HUDEP-2 (cell line): ENCODE measurements at regions not wholly inside any gene's neighbourhood (a gene's known extent, or its start where the extent isn't known, plus 50 kb on each side); places are given as distances from the start of the nearest gene placed in this dataset.

ENCODE experiments used
- DNase-seq, 76 experiments: peaks; one replicate each; lab custom pipeline; 2025; ENCODE audit not compliant: unreplicated experiment in 76 of 76; lab: John Stamatoyannopoulos, UW

DNA sequence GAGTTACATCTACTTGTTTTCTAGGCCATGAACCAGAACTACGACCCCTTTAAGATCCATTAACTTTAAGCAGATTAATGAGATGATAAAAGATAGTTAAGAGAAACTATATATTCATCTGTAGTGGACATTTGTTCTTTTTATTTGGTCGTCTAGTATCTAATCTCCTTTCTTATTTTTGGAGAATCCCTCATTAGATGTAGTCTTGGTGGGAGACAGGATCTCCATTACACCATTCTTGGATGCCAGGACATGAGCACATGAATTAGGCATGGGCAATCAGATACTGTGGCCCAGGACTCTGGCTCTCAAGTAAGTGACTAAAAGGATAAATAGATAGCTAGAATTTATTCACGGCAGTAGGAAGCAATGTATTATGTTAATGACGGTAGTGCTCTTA, 245.0 kb downstream of the ATP23 start:
- DNase-seq = no peak

DNA sequence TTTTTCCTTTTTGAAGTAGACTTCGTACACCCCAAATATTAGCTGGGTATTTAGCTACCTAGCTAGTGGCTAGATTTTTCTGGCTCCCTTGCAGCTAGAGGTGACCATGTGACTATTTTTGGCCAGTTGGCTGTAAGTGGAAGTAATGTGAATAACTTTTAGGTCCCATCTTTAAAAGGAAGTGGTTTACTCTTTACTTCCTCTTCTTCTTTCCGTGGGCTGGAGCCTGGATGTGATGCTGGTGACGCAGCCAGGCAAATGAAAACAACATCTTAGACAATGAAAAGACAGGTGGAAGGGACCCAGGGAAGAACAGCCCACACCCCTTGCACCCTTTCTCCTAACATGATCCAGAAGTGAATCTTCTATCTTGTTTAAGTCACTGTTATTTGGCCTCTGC, 245.5 kb downstream of the ATP23 start:
- no peak for DNase-seq

GRCh38 chr12:58189030-58189429, 247.7 kb downstream of the ATP23 start:
- no peak for DNase-seq

GRCh38 chr12:58189893-58190292, 248.5 kb downstream of the ATP23 start:
- DNase-seq = no peak

GRCh38 chr12:58190618-58191017, 249.3 kb downstream of the ATP23 start:
- DNase-seq = no peak

GRCh38 chr12:58196971-58197370, 255.6 kb downstream of the ATP23 start:
- DNase-seq = no peak

- no peak for DNase-seq
Measured at GRCh38 chr12:58202933-58203718, 261.8 kb downstream of the ATP23 start.

- no peak for DNase-seq
Measured at GRCh38 chr12:58204071-58204470, 262.7 kb downstream of the ATP23 start.

DNA sequence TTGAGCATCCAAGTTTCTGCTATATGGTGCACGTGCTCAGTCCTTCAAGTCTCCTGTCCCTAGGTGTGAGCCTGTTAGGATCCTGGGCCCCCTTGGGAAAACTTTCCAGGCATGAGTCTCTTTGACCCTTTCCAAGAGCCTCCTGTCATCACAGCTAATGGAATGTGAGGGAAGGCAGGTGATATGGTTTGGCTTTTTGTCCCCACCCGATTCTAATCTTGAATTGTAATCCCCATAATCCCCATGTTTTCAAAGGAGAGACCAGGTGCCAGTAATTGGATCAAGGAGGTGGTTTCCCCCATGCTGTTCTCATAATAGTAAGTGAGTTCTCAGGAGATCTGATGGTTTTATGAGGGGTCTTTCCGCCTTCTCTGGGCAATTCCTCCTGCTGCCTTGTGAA, 265.5 kb downstream of the ATP23 start:
- no peak for DNase-seq

GRCh38 chr12:58211211-58211610, 269.8 kb downstream of the ATP23 start:
- DNase-seq = no peak

DNA sequence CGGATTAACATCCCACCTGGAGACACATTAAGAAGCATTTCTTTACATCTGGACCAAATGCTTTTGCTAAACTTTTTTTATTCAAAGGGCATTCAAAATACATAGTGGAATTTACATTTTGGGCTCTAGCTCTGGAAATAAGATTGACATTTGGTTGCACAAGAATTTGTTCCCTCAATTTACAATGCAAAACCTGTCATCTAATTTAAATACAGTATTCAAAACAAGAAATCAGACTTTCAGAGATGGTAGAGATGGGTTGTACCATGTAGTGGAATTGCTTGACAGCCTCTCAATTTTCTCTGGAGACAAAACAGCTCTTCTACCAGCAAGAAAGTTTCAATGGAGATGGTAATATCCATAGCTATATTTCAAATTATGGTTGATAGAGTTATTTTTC, 275.8 kb downstream of the ATP23 start:
- no peak for DNase-seq

DNA sequence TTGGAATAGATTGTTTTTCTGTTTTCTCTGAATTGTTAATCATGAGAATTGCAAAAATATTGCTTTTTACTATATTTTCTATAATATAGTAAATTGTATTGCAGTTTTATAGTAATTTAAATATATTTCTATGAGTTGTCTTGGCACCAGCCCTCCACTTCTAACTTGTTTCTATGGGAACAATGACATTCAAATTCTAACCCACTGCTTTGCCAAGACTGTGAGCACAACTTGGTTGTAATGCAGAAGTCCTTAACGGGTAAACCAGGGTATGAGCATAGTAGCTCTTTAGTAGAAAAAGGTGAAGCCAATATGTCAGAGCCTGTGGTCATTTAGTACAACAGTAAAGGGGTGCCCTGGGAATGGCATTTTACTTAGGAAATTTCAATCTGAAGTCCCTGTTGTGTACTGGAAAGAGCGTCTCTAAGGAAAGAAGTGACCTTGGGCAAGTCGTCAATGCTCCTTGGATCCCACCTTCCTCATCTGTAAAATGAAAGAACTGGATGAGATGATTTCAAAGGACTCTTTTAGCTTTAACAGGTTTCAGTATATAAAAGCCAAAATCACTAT, 283.3 kb downstream of the ATP23 start:
- DNase-seq = no peak

DNA sequence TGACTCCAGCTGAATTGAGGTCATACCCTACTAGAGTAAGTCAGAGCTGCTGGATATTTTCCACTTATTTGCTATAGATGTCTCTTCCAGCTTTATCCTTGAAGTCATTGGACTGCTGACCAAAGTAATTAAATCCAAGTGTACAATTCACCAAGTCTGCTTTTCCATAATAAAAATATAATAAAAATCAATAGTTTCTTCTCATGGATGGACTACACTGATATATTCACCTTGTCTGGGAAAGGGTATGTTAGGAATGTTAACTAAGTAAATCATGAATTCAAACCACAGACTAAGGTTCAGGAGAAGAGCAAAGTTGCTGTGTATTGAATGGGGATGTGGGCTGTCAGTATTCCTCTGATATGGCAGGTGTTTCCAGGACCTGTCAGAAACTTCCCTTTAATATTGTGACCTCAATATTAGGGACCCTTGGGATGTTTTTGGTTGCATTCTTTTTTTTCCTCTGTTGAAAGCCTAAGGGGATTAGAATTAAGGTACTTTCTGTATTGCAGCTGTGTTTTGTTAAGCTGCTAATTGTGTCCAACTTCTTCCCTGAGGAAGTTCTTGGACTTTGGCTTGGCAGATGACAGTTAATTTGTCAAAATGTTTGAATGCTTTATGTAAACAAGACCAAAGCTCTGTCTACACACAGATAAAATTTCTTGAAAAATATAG, 284.0 kb downstream of the ATP23 start:
- no peak for DNase-seq

DNA sequence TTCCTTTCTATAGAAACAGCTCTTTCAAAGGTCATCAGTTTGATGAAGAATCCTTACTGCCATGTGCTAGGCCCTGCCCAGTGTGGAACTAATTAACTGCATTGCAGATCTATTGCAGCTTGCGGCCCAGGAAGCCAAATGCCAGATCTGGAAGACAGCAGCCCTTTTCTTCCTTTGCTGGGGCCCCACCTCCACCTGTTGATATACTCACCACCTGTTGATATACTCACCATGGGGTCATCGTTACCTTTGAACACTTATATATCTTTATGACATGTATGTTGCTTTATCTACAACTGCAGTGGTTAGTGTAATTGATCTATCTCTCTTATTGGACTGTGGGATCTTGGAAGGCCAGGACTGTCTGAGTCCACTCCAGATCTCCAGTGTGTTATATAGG, 292.5 kb downstream of the ATP23 start:
- no peak for DNase-seq

DNA sequence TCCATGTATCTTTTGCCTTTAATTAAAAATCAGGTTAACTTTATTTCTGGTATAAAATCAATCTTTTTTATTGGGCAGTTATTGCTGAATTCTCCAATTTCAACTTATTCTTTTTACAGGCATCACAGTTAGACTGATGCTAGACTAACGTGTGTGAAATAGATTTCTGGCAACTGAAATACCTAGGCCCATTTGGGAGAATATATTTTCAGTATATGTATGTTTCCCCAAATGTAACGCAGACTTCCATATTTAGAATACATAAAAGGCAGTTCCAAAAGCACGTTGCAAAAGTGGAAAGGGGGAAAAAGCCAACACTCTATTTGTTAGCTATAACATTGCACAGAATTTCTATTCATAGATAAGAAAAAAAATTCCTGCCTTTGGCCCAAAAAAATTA, 297.0 kb downstream of the ATP23 start:
- DNase-seq = no peak

- no peak for DNase-seq
Measured at GRCh38 chr12:58241099-58241498, 299.7 kb downstream of the ATP23 start.

DNA sequence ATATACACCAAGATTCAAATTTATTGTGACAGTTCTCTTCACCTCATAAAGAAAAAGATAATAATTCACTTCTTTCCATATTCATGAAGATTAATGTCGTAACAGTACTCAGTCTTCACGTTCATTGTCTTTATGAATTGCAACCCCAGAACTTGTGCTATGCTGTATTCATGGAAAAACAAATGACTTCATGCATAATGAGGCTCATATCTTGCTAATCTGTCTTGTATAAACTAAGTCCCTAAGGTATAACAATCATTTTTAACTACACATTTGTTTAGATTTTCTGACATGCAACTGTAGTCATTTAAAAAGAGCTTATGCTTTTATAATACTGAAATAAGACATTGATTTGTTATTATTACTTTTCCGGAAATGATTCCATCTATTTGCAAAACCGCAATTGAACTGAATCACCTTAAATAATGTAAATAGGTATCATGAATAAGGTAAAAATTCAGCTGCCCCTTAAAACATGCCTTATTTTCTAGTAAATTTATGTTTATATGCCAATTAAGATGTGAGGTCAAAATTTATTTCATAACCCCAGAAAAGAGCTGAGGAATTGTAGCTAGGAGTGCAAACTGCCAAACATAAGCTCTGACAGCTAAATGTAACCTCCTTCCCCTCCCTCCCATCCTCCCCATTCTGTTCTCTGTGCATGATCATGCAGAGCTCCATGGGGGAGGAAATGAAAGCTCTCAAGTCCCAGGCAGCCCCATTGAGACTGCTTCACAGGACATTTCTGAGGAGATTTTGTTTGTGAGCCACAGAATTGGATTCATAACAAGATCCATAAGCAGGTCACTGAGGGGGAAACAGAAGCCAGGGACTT, 301.6 kb downstream of the ATP23 start:
- DNase-seq = no peak

DNA sequence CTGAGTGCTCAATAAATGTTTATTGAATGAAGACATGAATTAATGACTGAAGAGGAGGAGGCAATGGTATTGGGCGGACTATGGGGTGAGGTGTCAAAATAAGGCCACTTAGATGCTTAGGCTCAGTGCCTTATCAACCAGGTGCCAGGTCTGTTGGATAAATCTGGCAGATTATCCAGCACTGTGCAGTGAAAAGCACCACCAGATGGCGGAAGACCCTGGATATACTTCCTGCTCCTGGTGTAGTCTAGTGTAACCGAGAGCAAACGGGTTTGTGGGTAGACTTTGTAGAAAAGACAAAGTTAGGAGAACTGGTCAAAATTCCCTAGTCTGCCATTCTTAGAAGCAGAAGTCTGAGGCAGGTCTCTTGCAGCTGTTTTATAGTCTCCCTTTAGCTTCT, 306.3 kb downstream of the ATP23 start:
- no peak for DNase-seq

GRCh38 chr12:58248599-58248998, 307.2 kb downstream of the ATP23 start:
- DNase-seq = no peak

GRCh38 chr12:58249610-58250009, 308.2 kb downstream of the ATP23 start:
- no peak for DNase-seq

DNA sequence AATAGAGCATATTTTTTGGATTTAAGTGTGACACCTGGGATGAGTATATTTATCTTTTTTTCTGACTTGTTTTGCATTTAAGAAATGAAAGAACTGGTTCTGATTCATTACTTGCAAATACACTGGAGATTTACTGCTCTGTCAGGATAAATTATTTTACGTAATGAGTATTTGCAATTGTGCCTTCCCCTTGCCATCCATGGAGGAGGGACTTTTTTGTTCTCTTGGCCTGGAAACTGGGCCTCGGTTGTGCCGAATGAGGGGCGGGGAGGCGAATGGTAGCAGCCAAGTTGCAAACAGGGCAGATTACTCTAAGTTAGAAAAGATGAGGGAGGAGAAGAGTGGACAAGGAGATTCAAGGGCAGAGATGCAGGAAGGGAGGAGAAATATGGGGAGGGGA, 308.7 kb downstream of the ATP23 start:
- DNase-seq = no peak
